Activated CD8-positive, alpha-beta memory T cell treated with anti-CD3 and anti-CD28 coated beads, Interleukin-2, amount 10 ng/mL, durations not matched to agents 7 days and 5 days (primary cell): ENCODE measurements at regions not wholly inside any gene's neighbourhood (a gene's known extent, or its start where the extent isn't known, plus 50 kb on each side); places are given as distances from the start of the nearest gene placed in this dataset.

ENCODE experiments used
- ATAC-seq: fragments of 150-1000 bp; cut with Tn5 transposase; one replicate; pipeline ENCODE4 v1.10.0; 2021; ENCODE audit warnings: moderate library complexity
- CTCF ChIA-PET: fragments of 350-600 bp; sonication (Branson Sonifier 250); formaldehyde crosslinking; loops from one replicate; lab custom pipeline; 2021; ENCODE audit warnings: antibody characterized with exemption; lab: Charles Lee
- DNase-seq: peaks from one replicate; pipeline ENCODE4 v3.0.0-alpha.2; 2020
- H3K27ac Mint-ChIP-seq: one replicate; pipeline ENCODE4 v1.8.0; 2021; ENCODE audit warnings: mild to moderate bottlenecking, mixed read lengths
- H3K27me3 Mint-ChIP-seq: one replicate; pipeline ENCODE4 v1.8.0; 2021; ENCODE audit warnings: mixed read lengths
- H3K36me3 Mint-ChIP-seq: one replicate; pipeline ENCODE4 v1.8.0; 2021; ENCODE audit warnings: mild to moderate bottlenecking, mixed read lengths
- H3K4me1 Mint-ChIP-seq: one replicate; pipeline ENCODE4 v1.8.0; 2021; ENCODE audit warnings: mixed read lengths
- H3K4me3 Mint-ChIP-seq: one replicate; pipeline ENCODE4 v1.8.0; 2021; ENCODE audit warnings: mild to moderate bottlenecking, moderate library complexity, mixed read lengths
- H3K9me3 Mint-ChIP-seq: one replicate; pipeline ENCODE4 v1.8.0; 2022; ENCODE audit warnings: low read depth, mixed read lengths

DNA sequence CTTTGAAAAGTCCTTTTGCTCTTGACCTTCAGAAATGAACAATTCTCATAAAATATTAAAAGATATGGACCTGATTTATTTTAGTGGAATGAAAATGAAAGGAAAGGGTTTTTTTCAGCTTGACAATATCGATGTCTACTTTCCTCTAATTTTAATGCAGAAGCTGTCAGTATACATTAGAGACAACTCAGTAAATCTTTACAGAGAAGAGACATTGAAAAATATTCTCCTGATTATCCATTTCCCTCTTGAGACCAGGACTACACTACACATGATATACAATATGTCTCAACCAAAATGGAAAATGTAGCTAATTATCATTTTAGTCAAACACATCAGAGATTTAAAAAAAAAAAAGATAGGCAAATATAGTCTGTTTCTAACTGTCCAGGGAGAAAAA lies 288.5 kb upstream of the NUDT12 start:
- H3K4me1 Mint-ChIP-seq, result no peaks in the 10 kb centered on the region
- no peaks in the 10 kb centered on the region for H3K27me3 Mint-ChIP-seq
- DNase-seq (no peak), ATAC-seq (no peak)
- H3K4me3 Mint-ChIP-seq, result no peak overlapping the region
- H3K36me3 Mint-ChIP-seq, result no peaks in the 10 kb centered on the region
- peaks cover 3% of the 10 kb centered on the region for H3K9me3 Mint-ChIP-seq
- no peak overlapping the region for H3K27ac Mint-ChIP-seq
- CTCF ChIA-PET, result interaction anchor here (1.2 kb wide), 1 partner anchor 66 kb away, joined by 3 read pairs; no protein-coding TSS in a partner anchor

DNA sequence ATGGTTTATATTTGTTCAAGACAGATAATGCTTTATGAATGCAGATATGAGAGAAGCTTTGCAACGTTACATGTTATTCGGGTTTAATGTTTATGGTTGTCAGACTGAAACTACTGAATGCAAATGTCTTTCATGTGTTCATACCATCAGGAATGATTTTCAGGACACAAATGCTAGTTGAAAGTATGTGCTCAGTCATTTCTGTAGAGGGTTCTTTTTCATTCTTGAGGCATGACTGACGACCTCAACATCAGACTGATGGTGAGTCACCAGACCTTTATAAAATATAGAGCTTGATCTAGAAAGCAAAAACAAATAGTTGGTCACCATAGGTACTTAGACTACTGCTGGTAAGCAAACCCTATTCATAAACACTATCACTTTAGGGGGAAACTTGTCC lies 287.3 kb upstream of the NUDT12 start:
- Mint-ChIP-seq H3K36me3 (no peaks in the 10 kb centered on the region), H3K27ac (no peak overlapping the region), H3K4me1 (no peaks in the 10 kb centered on the region), H3K9me3 (no peaks in the 10 kb centered on the region), H3K27me3 (no peaks in the 10 kb centered on the region), H3K4me3 (no peak overlapping the region)
- no peak for DNase-seq
- CTCF ChIA-PET, result no interaction called here
- ATAC-seq, result no peak

DNA sequence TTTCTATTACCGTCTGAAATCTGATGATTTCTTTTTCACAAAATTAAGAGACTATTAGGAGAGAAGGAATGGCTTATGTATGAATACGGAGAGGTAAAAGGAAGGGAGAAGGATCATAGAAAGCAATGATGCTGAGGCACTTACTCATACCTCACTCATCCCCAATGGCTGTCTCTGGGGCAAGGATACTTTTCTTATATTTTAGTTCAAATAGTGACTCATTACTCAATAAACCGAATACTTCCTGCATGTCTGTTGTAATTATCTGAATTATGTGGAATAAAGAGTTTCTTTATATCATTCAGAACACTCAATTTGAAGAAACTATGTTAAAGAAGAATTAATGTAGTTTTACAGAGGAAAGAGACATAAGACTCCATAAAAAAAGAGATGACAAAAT lies 284.5 kb upstream of the NUDT12 start:
- ATAC-seq (no peak), DNase-seq (no peak)
- Mint-ChIP-seq H3K27me3 (no peaks in the 10 kb centered on the region), H3K27ac (no peak overlapping the region), H3K36me3 (no peaks in the 10 kb centered on the region), H3K4me3 (no peak overlapping the region), H3K9me3 (no peaks in the 10 kb centered on the region), H3K4me1 (no peaks in the 10 kb centered on the region)
- CTCF ChIA-PET, result no interaction called here

DNA sequence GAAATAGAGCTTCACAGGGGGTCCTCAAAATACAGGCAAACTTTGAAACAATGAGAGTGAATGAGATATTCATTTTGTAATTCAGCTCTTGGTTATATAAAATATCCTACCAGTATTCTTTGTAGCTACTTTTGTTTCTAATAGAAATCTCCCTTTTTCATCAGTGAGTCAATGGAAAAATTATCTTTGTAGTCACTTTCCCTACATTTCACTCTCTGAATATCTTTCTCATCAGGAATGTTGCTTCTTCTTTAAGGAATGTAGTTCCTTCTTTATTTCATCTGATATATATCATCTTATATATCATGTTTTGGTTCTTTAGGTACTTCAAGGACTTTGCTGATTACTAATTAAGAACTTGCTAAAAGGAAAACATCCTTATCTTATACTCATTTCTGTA lies 280.3 kb upstream of the NUDT12 start:
- no peaks in the 10 kb centered on the region for H3K36me3 Mint-ChIP-seq

DNA sequence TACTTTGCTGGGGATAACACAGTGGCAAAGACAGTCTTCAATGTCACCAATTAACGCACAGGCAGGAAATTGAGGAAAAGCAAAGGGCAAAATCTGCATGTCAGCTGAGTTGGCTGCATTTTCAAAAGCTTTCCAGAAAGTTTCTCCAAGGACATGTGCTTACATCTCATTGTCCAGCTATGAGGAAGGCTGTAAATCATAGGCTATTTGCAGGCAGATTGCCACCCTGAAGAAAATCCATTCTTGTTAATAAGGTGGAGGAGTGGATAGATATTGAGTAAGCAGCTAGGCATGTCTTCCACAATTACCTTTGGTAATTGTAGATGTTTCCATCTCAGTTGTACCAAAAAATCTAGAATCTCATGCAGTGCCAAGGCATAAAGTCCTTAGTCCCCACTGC lies 278.0 kb upstream of the NUDT12 start:
- H3K4me1 Mint-ChIP-seq, result no peaks in the 10 kb centered on the region
- ATAC-seq, result no peak
- no peak for DNase-seq
- no peaks in the 10 kb centered on the region for H3K27me3 Mint-ChIP-seq
- CTCF ChIA-PET, result no interaction called here
- no peak overlapping the region for H3K4me3 Mint-ChIP-seq
- no peaks in the 10 kb centered on the region for H3K36me3 Mint-ChIP-seq
- no peaks in the 10 kb centered on the region for H3K9me3 Mint-ChIP-seq
- H3K27ac Mint-ChIP-seq, result no peak overlapping the region

More for the DNA sequence above, 280.3 kb upstream of the NUDT12 start:
- no peak overlapping the region for H3K27ac Mint-ChIP-seq
- H3K9me3 Mint-ChIP-seq, result no peaks in the 10 kb centered on the region
- CTCF ChIA-PET, result no interaction called here
- no peaks in the 10 kb centered on the region for H3K27me3 Mint-ChIP-seq
- H3K4me3 Mint-ChIP-seq, result no peak overlapping the region
- H3K4me1 Mint-ChIP-seq, result no peaks in the 10 kb centered on the region
- DNase-seq (no peak), ATAC-seq (no peak)

- CTCF ChIA-PET, result no interaction called here
- no peaks in the 10 kb centered on the region for H3K9me3 Mint-ChIP-seq
- DNase-seq (no peak), ATAC-seq (no peak)
- H3K27ac Mint-ChIP-seq, result no peak overlapping the region
- H3K27me3 Mint-ChIP-seq, result no peaks in the 10 kb centered on the region
- H3K4me1 Mint-ChIP-seq, result no peaks in the 10 kb centered on the region
- no peak overlapping the region for H3K4me3 Mint-ChIP-seq
- no peaks in the 10 kb centered on the region for H3K36me3 Mint-ChIP-seq
Observed at GRCh38 chr5:103834216-103834615, 271.6 kb upstream of the NUDT12 start.

DNA sequence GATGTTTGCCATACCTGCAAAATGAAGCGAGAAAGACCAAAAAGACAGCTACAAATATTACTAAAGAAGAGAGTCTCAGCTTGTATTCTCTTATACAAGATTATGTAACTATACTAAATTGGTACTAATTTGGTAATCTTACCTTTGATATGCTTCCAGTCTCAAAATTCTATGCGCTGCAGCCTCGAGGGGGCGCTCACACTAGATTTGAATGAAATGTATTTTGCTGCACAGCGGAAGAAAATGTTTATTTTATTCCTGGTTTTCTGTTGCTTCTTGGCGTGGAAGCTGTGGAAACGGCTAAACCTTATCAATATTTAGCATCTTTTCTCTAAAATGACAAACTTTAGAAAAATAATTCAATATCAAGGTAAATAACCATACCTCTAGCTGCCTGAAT lies 267.0 kb upstream of the NUDT12 start:
- CTCF ChIA-PET, result no interaction called here
- no peak overlapping the region for H3K27ac Mint-ChIP-seq
- H3K4me3 Mint-ChIP-seq, result no peak overlapping the region
- H3K27me3 Mint-ChIP-seq, result no peaks in the 10 kb centered on the region
- no peaks in the 10 kb centered on the region for H3K36me3 Mint-ChIP-seq
- DNase-seq (no peak), ATAC-seq (no peak)
- no peaks in the 10 kb centered on the region for H3K4me1 Mint-ChIP-seq
- H3K9me3 Mint-ChIP-seq, result peaks cover 5% of the 10 kb centered on the region

GRCh38 chr5:103827976-103828375 lies 265.4 kb upstream of the NUDT12 start:
- Mint-ChIP-seq H3K4me3 (no peak overlapping the region), H3K27ac (no peak overlapping the region), H3K27me3 (no peaks in the 10 kb centered on the region), H3K9me3 (peaks cover 5% of the 10 kb centered on the region), H3K4me1 (no peaks in the 10 kb centered on the region), H3K36me3 (no peaks in the 10 kb centered on the region)
- ATAC-seq (no peak), DNase-seq (no peak)
- CTCF ChIA-PET, result no interaction called here

GRCh38 chr5:103821361-103821760 lies 258.8 kb upstream of the NUDT12 start:
- H3K27ac Mint-ChIP-seq, result no peak overlapping the region
- peaks cover 4% of the 10 kb centered on the region for H3K9me3 Mint-ChIP-seq
- H3K4me1 Mint-ChIP-seq, result no peaks in the 10 kb centered on the region
- ATAC-seq (no peak), DNase-seq (no peak)
- H3K4me3 Mint-ChIP-seq, result no peak overlapping the region
- no peaks in the 10 kb centered on the region for H3K36me3 Mint-ChIP-seq
- H3K27me3 Mint-ChIP-seq, result no peaks in the 10 kb centered on the region
- CTCF ChIA-PET, result no interaction called here

DNA sequence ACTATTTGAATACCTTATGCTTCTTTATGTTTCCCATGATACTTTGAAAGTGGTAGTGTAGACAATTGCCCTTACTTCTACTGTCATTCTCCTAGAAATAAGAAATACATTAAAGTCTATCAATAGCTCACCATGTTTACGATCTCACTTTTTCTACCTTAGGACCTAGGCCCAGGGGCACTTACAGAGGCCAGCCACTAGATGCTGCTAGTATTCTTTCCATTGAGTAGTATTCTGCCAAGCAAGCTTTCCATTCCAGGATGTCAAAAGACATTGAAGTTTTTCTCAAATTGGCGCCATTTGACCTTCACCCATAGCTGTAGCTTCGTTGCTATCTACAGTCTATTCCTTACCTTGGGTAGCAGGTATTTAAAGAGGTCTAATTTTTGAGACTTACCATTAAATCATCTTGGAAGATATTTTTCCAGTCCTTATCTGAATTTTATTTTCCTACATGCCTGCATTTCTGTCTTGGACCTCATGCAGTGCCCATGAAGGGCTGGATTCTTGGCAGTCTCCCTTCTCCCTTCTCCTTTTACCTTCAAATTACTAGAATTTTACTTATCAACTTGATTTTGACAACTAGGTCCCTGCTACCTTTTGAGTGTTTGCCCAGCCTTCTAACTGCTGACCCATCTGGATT lies 246.0 kb upstream of the NUDT12 start:
- Mint-ChIP-seq H3K9me3 (no peaks in the 10 kb centered on the region), H3K36me3 (no peaks in the 10 kb centered on the region), H3K4me1 (no peaks in the 10 kb centered on the region), H3K27me3 (no peaks in the 10 kb centered on the region), H3K4me3 (no peak overlapping the region), H3K27ac (no peak overlapping the region)
- DNase-seq (no peak), ATAC-seq (no peak)
- CTCF ChIA-PET, result no interaction called here

- no peak for DNase-seq
- Mint-ChIP-seq H3K4me3 (no peak overlapping the region), H3K4me1 (no peaks in the 10 kb centered on the region), H3K27ac (no peak overlapping the region), H3K9me3 (no peaks in the 10 kb centered on the region), H3K27me3 (no peaks in the 10 kb centered on the region), H3K36me3 (no peaks in the 10 kb centered on the region)
- CTCF ChIA-PET, result no interaction called here
- no peak for ATAC-seq
Observed at GRCh38 chr5:103804711-103805110, 242.1 kb upstream of the NUDT12 start.

- H3K4me3 Mint-ChIP-seq, result no peak overlapping the region
- ATAC-seq (no peak), DNase-seq (no peak)
- no peak overlapping the region for H3K27ac Mint-ChIP-seq
- peaks cover 2% of the 10 kb centered on the region for H3K9me3 Mint-ChIP-seq
- H3K36me3 Mint-ChIP-seq, result no peaks in the 10 kb centered on the region
- CTCF ChIA-PET, result no interaction called here
- no peaks in the 10 kb centered on the region for H3K27me3 Mint-ChIP-seq
- H3K4me1 Mint-ChIP-seq, result no peaks in the 10 kb centered on the region
Observed at GRCh38 chr5:103801681-103802080, 239.1 kb upstream of the NUDT12 start.

- Mint-ChIP-seq H3K9me3 (peaks cover 2% of the 10 kb centered on the region), H3K4me1 (no peaks in the 10 kb centered on the region), H3K36me3 (no peaks in the 10 kb centered on the region), H3K27ac (no peak overlapping the region), H3K27me3 (no peaks in the 10 kb centered on the region), H3K4me3 (no peak overlapping the region)
- CTCF ChIA-PET, result no interaction called here
- DNase-seq (no peak), ATAC-seq (no peak)
Observed at GRCh38 chr5:103800741-103801495, 238.3 kb upstream of the NUDT12 start.

- Mint-ChIP-seq H3K4me3 (no peak overlapping the region), H3K27ac (no peak overlapping the region), H3K9me3 (peaks cover 19% of the 10 kb centered on the region), H3K36me3 (no peaks in the 10 kb centered on the region), H3K27me3 (no peaks in the 10 kb centered on the region), H3K4me1 (no peaks in the 10 kb centered on the region)
- ATAC-seq, result no peak
- CTCF ChIA-PET, result no interaction called here
- no peak for DNase-seq
Observed at GRCh38 chr5:103793595-103794182, 231.1 kb upstream of the NUDT12 start.
